T47D (cell line): ENCODE measurements at regions not wholly inside any gene's neighbourhood (a gene's known extent, or its start where the extent isn't known, plus 50 kb on each side); places are given as distances from the start of the nearest gene placed in this dataset.

Experiments used
- DNase-seq, 2 experiments: peaks; one replicate each; pipeline versions ENCODE4 v3.0.0 to v3.0.0-alpha.2; 2011 to 2012; ENCODE audit warnings: low read depth in 1 of 2, low spot score in 1 of 2
- JUND ChIP-seq: IDR thresholded peaks from 2 replicates; pipeline ENCODE4 v1.6.1; 2012; ENCODE audit warnings: low read depth
- in situ Hi-C: cut with HindIII; loops from 2 replicates; pipeline ENCODE4 v1.10.0; 2016; ENCODE audit warnings: low sequenced_read_pairs, low pct_unique_long_range_greater_than_20kb

- in situ Hi-C loops: no loop called here
These were observed 141.2 kb upstream of the LINGO1 start for GRCh38 chr15:77773903-77774302.

DNA sequence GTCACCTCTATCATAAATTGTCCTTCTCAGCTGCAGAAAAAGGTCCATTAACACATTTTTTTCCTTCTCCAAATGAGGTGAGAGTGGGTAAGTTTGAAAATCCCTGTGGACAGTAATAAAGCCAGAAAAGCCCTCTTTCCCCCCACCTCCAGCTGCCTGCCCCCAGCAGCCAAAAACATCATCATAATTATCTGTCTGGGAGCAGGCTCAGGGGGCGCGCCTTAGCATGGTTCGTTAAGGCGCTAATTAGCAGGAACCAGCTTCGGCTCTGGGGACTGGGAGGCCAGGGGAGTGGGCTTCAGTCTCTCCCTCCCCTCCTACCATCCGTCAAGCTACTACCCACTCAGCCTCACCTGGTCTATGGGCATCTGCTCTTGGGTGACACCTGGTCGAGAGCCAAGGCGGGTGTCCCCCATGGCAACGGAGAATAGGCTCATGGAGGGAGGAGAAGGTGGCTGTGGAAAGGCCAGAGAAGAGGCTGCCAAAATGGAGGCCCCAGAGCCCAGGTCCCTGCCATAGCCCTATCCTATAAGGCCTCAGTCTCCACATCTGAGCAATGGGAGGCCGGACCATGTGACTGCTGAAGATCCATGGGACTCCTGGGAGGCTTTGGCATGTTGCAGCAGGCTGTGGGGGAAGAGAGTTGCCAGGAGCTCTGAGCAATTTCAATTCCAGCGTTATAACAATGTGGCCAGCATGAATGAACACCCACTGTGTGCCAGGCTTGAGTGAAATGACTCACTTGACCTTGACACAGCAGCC lies 140.1 kb upstream of the LINGO1 start:
- in situ Hi-C loops: no loop called here
- TF ChIP-seq JUND: no peak
- no peak for DNase-seq

More at GRCh38 chr15:77773903-77774302, 141.2 kb upstream of the LINGO1 start:
- TF ChIP-seq JUND: no peak
- peak in 1 of 2 experiments; percentile 27 for DNase-seq

DNA sequence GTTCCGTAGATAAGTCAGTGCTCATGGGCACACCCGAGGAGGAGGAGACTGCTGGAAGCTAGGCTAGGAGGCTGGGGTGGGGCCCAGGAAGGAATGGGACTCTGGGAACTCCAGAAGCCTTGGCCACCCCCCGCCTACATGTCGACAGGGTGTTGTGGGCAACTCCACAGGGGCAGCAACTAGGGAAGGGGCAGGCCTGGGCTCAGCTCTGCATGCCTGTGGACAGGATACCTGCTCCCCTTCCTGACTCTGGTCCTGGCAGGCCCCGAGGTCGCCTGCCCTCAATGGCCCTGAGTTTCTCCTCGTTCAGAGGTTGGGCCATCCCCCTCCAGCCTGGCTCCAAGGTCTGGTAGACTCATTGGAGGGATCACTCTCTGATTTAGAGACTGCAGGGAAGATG lies 138.9 kb upstream of the LINGO1 start:
- DNase-seq: no peak
- in situ Hi-C loops: no loop called here
- no peak for TF ChIP-seq JUND

DNA sequence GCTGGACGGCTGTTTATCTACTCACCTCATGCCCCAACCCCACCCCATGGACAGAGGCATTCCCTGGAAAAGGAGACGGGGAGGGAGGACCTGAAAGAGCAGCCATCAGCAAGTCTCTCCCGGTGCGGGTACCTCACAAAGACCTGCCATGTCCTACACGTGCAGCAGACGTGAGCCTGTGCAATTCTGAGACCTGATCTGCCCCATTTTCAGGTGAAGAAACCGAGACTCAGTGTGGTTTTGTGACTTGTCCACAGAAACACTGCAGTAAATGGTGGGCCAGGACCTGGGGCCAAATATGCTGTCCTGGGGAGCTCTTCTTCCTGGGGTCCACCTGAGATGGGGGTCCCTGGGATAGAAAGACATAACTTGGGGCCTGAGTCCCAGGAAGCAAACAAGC lies 137.0 kb upstream of the LINGO1 start:
- no peak for DNase-seq
- in situ Hi-C loops: no loop called here
- TF ChIP-seq JUND: no peak

DNA sequence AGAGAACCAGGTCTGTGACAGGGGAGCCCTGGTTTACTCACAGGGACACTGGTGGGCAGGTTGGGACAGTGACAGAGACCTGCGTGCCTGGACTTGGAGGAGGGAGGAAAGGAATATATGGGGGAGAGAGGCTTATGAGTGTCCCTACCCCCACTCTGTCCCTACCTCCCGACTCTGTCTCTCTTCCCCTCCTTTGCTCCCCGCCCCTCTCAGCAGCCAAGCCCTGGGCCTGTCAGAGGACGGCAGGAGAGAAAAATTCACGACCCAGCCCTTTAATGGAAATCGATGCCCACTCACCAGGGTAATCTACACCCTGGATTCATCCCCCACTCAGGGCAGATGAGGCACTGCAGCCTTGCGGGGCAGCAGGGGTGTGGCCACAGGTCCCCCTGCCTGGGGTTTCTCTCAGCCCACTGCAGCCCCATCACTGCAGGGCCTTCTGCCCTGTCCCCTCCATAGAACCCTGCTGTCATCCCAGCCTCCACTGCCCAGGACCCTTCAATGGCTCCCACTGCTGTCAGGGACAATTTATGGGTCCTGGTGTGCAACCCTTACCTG lies 135.9 kb upstream of the LINGO1 start:
- TF ChIP-seq JUND: no peak
- in situ Hi-C loops: no loop called here

DNA sequence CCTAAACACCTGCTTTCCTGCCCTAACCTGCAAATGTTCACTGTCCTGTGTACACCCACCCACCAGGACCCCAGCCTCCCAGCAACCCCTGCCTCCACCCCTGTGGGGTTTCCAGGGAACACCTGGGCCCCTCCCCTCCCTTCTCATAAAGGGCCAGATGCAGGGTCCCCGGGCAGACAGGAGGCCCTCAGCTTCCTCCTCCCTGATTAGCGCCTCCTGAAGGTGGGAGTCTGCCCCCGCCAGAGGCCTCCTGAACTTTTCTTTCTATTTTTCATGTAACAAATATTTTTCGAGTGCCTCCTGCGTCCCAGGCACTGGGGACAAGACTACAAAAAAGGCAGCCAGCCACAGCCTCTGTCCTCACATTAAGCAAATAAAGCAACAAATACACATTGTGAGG lies 135.4 kb upstream of the LINGO1 start:
- TF ChIP-seq JUND: no peak
- in situ Hi-C loops: no loop called here
- no peak for DNase-seq

More for the DNA sequence above, 135.9 kb upstream of the LINGO1 start:
- DNase-seq: no peak

- no peak for TF ChIP-seq JUND
- in situ Hi-C loops: no loop called here
These were observed 131.4 kb upstream of the LINGO1 start for GRCh38 chr15:77764095-77764494.

GRCh38 chr15:77762747-77763355 lies 130.1 kb upstream of the LINGO1 start:
- in situ Hi-C loops: no loop called here

More at GRCh38 chr15:77764095-77764494, 131.4 kb upstream of the LINGO1 start:
- DNase-seq: no peak

GRCh38 chr15:77759896-77760592 lies 127.3 kb upstream of the LINGO1 start:
- TF ChIP-seq JUND: no peak
- DNase-seq: no peak
- in situ Hi-C loops: no loop called here

More at GRCh38 chr15:77762747-77763355, 130.1 kb upstream of the LINGO1 start:
- DNase-seq: no peak
- no peak for TF ChIP-seq JUND

- TF ChIP-seq JUND: no peak
- no peak for DNase-seq
- in situ Hi-C loops: no loop called here
These were observed 121.2 kb upstream of the LINGO1 start for GRCh38 chr15:77753939-77754338.

GRCh38 chr15:77753281-77753873 lies 120.7 kb upstream of the LINGO1 start:
- no peak for TF ChIP-seq JUND
- DNase-seq: peak; percentile 70 to 87
- in situ Hi-C loops: no loop called here

DNA sequence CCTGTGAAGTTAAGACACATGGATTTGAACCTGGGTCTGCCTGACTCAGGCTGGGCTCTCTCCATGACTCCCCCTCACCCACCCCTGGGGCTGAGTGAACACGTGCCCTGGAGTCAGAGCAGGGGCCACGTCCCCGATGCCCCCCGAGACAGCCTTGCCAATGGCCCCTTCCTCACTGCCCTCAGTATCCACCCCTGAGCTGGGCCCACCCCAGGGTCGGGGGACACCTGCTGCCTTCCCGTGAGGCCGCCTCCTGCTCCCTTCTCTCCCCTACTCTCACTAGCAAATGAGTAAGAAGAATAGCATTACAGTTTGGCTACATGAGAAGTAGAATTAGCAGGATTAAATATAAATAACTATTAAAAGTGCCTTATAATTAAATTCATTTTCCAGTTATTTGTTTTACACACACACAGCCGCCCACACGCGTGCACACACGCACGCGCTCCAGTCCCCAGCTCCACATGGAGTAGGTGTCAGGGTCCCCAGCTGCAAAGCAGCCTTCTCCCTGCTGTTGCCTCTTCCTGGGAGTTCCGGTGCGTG lies 117.4 kb upstream of the LINGO1 start:
- no peak for DNase-seq
- in situ Hi-C loops: no loop called here

More for the DNA sequence above, 117.4 kb upstream of the LINGO1 start:
- no peak for TF ChIP-seq JUND
